Tibial nerve (tissue), 4 donors: ENCODE measurements at regions not wholly inside any gene's neighbourhood (a gene's known extent, or its start where the extent isn't known, plus 50 kb on each side); places are given as distances from the start of the nearest gene placed in this dataset.

ENCODE experiments used
- CTCF ChIP-seq, 5 experiments: fragments of 200-600 bp in 3 of 5; fragments of 450-650 bp in 2 of 5; sonication (generic) in 3 of 5; IDR thresholded peaks; one replicate each; pipeline ENCODE4 v1.5.1; 2016 to 2019; ENCODE audit warnings: antibody characterized with exemption in 5 of 5, mild to moderate bottlenecking in 3 of 5, moderate library complexity in 2 of 5
- EP300 ChIP-seq, 2 donors: sonication (generic); formaldehyde crosslinking; IDR thresholded peaks; one replicate each; pipeline ENCODE4 v1.6.1; 2017; ENCODE audit warnings: antibody characterized with exemption in 2 of 2, mild to moderate bottlenecking in 1 of 2
- POLR2A ChIP-seq, 2 donors: fragments of 450-650 bp; IDR thresholded peaks; one replicate each; pipeline ENCODE4 v1.6.1; 2017; ENCODE audit warnings: antibody characterized with exemption in 2 of 2, mild to moderate bottlenecking in 2 of 2, moderate library complexity in 2 of 2

DNA sequence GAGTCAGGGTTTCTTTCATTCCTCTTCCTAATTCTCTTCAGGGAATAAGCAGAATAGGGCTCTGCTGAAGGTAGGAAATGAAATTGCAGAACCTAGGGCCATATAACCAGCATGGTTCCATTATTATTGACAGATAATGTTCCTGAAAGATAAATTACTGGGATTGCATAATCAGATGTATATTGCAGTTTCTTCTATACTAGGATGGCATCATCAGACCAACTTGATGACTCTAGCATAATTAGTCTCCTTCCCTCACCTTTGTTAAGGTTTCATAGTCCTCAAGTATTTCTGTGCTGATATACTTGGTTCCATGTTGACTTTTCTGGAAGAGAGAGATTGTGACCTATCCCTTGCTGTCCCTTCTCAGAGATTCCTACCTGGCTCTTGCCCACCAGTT lies 492.3 kb upstream of the LCORL start:
- TF ChIP-seq POLR2A (IDR thresholded peaks at IDR 0.05) (no peak), CTCF (IDR thresholded peaks at IDR 0.05) (no peak), EP300 (IDR thresholded peaks at IDR 0.05) (no peak)
